A549 (cell line): ENCODE measurements at regions not wholly inside any gene's neighbourhood (a gene's known extent, or its start where the extent isn't known, plus 50 kb on each side); places are given as distances from the start of the nearest gene placed in this dataset.

ENCODE experiments used
- EP300 ChIP-seq, 2 experiments: fragments of >200 bp; sonication (Bioruptor Twin); formaldehyde crosslinking; IDR thresholded peaks; 2 replicates in 1 of 2; 3 replicates in 1 of 2; pipeline ENCODE4 v1.6.1; 2016 to 2017
- JUNB ChIP-seq: fragments of >200 bp; sonication (Bioruptor Twin); formaldehyde crosslinking; IDR thresholded peaks from 2 replicates; pipeline ENCODE4 v1.6.1; 2016
- POLR2A ChIP-seq: IDR thresholded peaks from 2 replicates; pipeline ENCODE4 v1.6.1; 2012; ENCODE audit warnings: mild to moderate bottlenecking, low read length
- RCOR1 ChIP-seq: fragments of 150-350 bp; IDR thresholded peaks from 2 replicates; pipeline ENCODE4 v1.6.1; 2014; ENCODE audit warnings: antibody characterized with exemption, low read length, low read depth
- RFX5 ChIP-seq: fragments of 450-650 bp; IDR thresholded peaks from 2 replicates; pipeline ENCODE4 v1.7.1; 2014; ENCODE audit warnings: antibody characterized with exemption, mild to moderate bottlenecking, moderate library complexity
- TF ChIP-seq, protein P1 (sequence below): fragments of >200 bp; sonication (Bioruptor Twin); formaldehyde crosslinking; IDR thresholded peaks from 3 replicates; pipeline ENCODE4 v1.5.1; 2016

DNA sequence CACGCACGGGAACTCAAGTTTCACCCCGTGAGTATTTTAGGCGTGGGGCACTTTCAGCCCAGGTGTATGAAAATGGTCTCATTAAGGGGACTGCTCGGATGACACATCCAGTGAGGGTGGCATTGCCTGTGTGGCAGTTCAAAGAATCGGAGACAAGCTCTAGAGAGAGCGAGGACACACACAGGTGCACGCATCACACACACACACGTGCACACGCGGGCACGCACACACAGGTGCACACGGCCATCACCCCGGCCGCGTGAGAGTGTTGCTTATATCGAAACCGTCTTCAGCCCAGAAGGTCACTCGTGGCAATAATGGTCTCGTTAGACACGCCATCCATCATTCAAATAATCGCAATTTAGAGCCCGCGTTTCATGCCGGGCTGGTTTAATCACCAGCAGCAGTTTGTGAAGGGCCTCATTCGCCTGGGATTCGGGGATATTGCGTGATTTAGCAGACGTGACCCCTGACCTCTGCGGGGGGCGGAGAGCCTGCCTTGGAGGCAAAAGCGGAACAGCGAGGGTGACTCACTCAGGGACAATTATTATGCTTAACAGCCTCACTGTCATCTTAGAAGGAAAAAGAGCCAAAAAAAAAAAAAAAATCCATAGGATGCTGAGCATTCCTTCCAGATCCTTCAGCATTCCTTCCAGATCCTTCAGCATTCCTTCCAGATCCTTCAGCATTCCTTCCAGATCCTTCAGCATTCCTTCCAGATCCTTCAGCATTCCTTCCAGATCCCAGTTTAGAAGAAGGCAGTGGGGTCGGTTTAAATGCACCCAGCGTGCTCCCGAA lies 89.4 kb upstream of the PPP2R3B start:
- TF ChIP-seq EP300 (IDR thresholded peaks at IDR 0.05) = no peak
- no peak for TF ChIP-seq RCOR1
- TF ChIP-seq RFX5 = no peak
- no peak for TF ChIP-seq JUNB
- TF ChIP-seq, protein P1, sequence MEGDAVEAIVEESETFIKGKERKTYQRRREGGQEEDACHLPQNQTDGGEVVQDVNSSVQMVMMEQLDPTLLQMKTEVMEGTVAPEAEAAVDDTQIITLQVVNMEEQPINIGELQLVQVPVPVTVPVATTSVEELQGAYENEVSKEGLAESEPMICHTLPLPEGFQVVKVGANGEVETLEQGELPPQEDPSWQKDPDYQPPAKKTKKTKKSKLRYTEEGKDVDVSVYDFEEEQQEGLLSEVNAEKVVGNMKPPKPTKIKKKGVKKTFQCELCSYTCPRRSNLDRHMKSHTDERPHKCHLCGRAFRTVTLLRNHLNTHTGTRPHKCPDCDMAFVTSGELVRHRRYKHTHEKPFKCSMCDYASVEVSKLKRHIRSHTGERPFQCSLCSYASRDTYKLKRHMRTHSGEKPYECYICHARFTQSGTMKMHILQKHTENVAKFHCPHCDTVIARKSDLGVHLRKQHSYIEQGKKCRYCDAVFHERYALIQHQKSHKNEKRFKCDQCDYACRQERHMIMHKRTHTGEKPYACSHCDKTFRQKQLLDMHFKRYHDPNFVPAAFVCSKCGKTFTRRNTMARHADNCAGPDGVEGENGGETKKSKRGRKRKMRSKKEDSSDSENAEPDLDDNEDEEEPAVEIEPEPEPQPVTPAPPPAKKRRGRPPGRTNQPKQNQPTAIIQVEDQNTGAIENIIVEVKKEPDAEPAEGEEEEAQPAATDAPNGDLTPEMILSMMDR = no peak
- TF ChIP-seq POLR2A = no peak
